Right atrium auricular region (tissue), 2 donors: ENCODE measurements at regions not wholly inside any gene's neighbourhood (a gene's known extent, or its start where the extent isn't known, plus 50 kb on each side); places are given as distances from the start of the nearest gene placed in this dataset.

Experiments
- DNase-seq: peaks from one replicate; pipeline ENCODE4 v3.0.0-alpha.2; 2019; ENCODE audit warnings: low spot score
- H3K27ac ChIP-seq, 2 donors: fragments of 200-600 bp; sonication (generic); 1 replicate in 1 of 2; 2 replicates in 1 of 2; pipeline ENCODE4 v1.5.1; 2016 to 2019
- H3K27me3 ChIP-seq, 2 donors: fragments of 200-600 bp; sonication (generic); one replicate each; pipeline versions ENCODE4 v1.5.1 to v1.6.0; 2017 to 2019
- H3K36me3 ChIP-seq: fragments of 200-600 bp; sonication (generic); one replicate; pipeline ENCODE4 v1.5.1; 2016
- H3K4me1 ChIP-seq, 2 donors: fragments of 200-600 bp; sonication (generic); one replicate each; pipeline versions ENCODE4 v1.5.1 to v1.6.0; 2017 to 2019
- H3K4me3 ChIP-seq, 2 donors: fragments of 200-600 bp; sonication (generic); 1 replicate in 1 of 2; 2 replicates in 1 of 2; pipeline ENCODE4 v1.5.1; 2017 to 2019; ENCODE audit warnings: mild to moderate bottlenecking in 1 of 2, moderate library complexity in 1 of 2
- H3K9me3 ChIP-seq, 2 donors: fragments of 200-600 bp; sonication (generic); one replicate each; pipeline ENCODE4 v1.5.1; 2019
- CTCF ChIP-seq, 2 donors: fragments of 200-600 bp; sonication (generic); IDR thresholded peaks; one replicate each; pipeline ENCODE4 v1.5.1; 2019; ENCODE audit warnings: antibody characterized with exemption in 2 of 2

DNA sequence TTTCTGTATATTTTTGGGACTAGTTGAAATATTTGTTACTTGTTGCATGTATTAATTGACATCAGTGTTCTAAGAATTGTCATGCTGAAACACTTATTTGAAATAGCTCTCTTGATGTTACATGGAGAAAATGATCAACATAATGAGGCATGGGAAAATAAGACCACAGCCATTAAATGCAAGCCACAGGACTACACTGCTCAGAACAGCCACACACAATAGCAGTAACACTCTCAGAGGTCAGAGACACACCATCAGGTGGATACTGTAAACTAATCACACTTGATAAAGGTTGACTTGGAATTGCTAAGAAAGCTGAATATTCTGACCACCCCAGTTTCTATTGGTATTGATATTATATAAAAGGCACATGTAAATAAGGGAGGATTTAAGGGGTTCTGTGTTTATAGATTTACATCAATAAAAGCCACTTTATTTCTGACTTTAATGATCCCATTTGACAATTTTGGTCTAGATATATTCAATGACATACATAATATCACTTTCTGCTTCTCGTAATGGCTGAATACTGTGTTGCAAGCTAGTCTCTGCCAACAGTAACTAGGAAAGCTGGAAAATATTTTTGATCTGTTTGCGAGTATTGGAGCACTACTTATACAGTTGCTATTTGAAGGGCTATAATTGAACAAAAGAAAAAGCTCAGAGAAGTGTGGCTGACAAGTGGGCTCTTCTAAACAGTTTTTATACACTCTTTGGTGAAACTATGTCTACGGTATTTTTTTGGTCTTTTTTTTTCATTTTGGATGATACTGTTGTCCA, 876.5 kb upstream of the INTU start:
- peaks cover 0 to 5% of the 10 kb centered on the region in 2 donors for H3K4me1 ChIP-seq
- H3K36me3 ChIP-seq = no peaks in the 10 kb centered on the region
- peak overlapping the region in 1 of 2 donors; percentile 59 for H3K27ac ChIP-seq
- no peaks in the 10 kb centered on the region for H3K27me3 ChIP-seq
- H3K4me3 ChIP-seq = no peak overlapping the region
- H3K9me3 ChIP-seq = no peaks in the 10 kb centered on the region
- no peak for DNase-seq
- TF ChIP-seq CTCF (IDR thresholded peaks at IDR 0.05) = no peak

DNA sequence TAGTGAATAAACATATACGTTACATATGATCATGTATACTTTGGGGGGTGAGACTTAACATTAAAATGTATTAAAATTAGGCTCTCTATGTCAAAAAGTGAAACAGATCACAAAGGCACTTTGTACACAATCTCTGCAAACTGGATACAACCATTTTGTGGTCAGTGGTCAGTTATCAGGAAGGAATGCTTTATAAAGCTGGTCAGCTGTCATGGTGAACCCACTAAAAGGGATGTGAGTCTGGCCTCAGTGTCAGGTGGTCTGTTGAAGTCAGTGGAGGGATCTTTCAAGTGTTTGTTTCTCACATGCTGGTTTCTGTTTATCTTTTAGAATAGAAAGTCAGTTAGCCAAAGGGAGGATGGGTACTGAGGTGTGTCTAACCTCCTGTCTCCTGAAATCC, 875.5 kb upstream of the INTU start:
- Histone ChIP-seq H3K27me3 (no peaks in the 10 kb centered on the region), H3K36me3 (no peaks in the 10 kb centered on the region), H3K4me1 (peaks cover 0 to 5% of the 10 kb centered on the region in 2 donors), H3K27ac (peak overlapping the region in 1 of 2 donors; percentile 59), H3K9me3 (no peaks in the 10 kb centered on the region), H3K4me3 (no peak overlapping the region)
- no peak for DNase-seq
- TF ChIP-seq CTCF (IDR thresholded peaks at IDR 0.05) = no peak

GRCh38 chr4:126758493-126758892, 874.3 kb upstream of the INTU start:
- TF ChIP-seq CTCF (IDR thresholded peaks at IDR 0.05) = no peak
- no peak overlapping the region for H3K4me3 ChIP-seq
- H3K27me3 ChIP-seq = no peaks in the 10 kb centered on the region
- DNase-seq = no peak
- no peaks in the 10 kb centered on the region for H3K9me3 ChIP-seq
- H3K27ac ChIP-seq = no peak overlapping the region
- H3K36me3 ChIP-seq = no peaks in the 10 kb centered on the region
- H3K4me1 ChIP-seq = peaks cover 0 to 5% of the 10 kb centered on the region in 2 donors

- Histone ChIP-seq H3K4me1 (no peaks in the 10 kb centered on the region), H3K36me3 (no peaks in the 10 kb centered on the region), H3K4me3 (no peak overlapping the region), H3K9me3 (no peaks in the 10 kb centered on the region), H3K27ac (no peak overlapping the region), H3K27me3 (no peaks in the 10 kb centered on the region)
- TF ChIP-seq CTCF (IDR thresholded peaks at IDR 0.05) = no peak
- DNase-seq = no peak
Observed at GRCh38 chr4:126761947-126762662, 870.7 kb upstream of the INTU start.

DNA sequence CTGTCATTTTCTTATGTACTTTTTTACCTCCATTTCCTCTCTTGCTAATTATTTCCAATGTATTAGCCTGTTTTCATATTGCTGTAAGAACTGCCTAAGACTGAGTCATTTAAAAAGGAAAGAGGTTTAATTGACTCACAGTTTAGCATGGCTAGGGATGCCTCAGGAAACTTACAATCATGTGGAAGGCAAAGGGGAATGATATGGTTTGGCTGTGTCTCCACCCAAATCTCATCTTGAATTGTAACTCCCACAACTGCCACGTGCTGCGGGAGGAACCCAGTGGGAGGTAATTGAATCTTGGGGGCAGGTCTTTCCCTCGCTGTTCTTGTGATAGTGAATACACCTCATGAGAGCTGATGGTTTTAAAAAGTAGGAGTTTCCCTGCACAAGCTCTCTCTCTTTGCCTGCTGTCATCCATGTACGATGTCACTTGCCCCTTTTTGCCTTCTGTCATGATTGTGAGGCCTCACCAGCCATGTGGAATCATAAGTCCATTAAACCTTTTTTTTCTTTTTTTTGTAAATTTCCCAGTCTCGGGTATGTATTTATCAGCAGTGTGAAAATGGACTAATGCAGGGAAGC, 870.0 kb upstream of the INTU start:
- TF ChIP-seq CTCF (IDR thresholded peaks at IDR 0.05) = no peak
- Histone ChIP-seq H3K4me1 (no peaks in the 10 kb centered on the region), H3K9me3 (no peaks in the 10 kb centered on the region), H3K27ac (no peak overlapping the region), H3K36me3 (no peaks in the 10 kb centered on the region), H3K27me3 (no peaks in the 10 kb centered on the region), H3K4me3 (no peak overlapping the region)
- no peak for DNase-seq
